ENCODE measurements at regions not wholly inside any gene's neighbourhood (a gene's known extent, or its start where the extent isn't known, plus 50 kb on each side); places are given as distances from the start of the nearest gene placed in this dataset.

DNA sequence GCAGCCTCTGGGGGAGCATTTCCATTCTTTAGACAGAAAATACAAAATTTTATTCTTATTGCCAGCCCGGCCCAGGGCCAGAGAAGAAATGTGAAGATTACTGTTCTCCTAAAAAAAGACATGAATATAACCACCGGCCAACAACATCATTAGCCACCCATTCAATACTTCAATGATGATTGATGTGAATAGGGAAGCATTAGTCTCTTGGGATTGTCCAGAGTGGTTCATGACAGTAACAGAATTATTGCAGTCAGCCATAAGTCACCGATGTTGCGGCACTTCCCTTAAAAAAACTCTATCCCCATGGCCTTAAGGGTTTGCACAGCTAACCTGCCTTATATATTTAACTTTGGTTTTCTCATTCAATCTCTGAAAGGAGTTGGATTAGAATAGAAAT is 418.7 kb downstream of the CENPC start:
- Histone ChIP-seq H3K4me1 (no peaks in the 10 kb centered on the region), H3K36me3 (no peaks in the 10 kb centered on the region), H3K9me3 (no peaks in the 10 kb centered on the region), H3K27me3 (no peaks in the 10 kb centered on the region), H3K4me3 (ENCODE audit: low read depth, low read length) (no peak overlapping the region)
- no peak for DNase-seq
- TF ChIP-seq, protein P1, sequence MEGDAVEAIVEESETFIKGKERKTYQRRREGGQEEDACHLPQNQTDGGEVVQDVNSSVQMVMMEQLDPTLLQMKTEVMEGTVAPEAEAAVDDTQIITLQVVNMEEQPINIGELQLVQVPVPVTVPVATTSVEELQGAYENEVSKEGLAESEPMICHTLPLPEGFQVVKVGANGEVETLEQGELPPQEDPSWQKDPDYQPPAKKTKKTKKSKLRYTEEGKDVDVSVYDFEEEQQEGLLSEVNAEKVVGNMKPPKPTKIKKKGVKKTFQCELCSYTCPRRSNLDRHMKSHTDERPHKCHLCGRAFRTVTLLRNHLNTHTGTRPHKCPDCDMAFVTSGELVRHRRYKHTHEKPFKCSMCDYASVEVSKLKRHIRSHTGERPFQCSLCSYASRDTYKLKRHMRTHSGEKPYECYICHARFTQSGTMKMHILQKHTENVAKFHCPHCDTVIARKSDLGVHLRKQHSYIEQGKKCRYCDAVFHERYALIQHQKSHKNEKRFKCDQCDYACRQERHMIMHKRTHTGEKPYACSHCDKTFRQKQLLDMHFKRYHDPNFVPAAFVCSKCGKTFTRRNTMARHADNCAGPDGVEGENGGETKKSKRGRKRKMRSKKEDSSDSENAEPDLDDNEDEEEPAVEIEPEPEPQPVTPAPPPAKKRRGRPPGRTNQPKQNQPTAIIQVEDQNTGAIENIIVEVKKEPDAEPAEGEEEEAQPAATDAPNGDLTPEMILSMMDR (IDR thresholded peaks at IDR 0.05; ENCODE audit: low read depth, low read length), result no peak

DNA sequence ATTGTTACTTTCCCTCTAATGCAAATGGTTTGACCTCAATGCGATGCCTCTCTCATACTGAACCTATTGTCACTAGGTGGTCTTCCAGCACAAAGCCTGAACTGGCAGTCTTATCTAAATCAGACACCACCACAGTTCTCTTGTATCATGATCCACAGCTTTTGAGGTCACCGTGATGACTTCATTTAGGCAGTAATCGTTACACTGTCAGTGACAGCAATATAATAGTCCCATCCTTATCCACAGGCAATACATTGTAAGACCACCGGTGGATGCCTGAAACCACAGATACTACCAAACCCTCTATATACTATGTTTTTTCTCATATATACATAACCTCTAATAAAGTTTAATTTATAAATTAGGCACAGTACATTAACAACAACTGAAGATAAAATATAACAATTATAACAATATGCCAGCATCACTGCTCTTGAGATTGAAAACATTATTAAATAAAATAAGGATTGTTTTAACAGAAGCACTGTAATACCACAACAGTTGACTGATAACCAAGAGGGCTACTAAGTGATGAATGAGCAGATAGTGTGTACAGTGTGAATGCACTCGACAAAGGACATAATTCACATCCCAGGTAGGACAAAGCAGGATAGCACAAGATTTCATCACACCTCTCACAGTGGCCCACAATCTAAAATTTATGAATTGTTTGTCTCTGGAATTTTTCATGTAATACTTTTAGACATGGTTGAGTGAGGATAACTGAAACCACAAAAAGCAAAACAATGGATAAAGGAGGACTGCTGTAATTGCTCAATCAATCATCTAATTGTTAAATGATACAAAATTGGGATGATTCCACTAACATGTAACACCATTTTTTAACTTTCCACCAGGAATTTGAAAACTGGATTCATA is 419.4 kb downstream of the CENPC start:
- DNase-seq, result no peak
- TF ChIP-seq, protein P1 (IDR thresholded peaks at IDR 0.05; ENCODE audit: low read depth, low read length), result no peak

DNA sequence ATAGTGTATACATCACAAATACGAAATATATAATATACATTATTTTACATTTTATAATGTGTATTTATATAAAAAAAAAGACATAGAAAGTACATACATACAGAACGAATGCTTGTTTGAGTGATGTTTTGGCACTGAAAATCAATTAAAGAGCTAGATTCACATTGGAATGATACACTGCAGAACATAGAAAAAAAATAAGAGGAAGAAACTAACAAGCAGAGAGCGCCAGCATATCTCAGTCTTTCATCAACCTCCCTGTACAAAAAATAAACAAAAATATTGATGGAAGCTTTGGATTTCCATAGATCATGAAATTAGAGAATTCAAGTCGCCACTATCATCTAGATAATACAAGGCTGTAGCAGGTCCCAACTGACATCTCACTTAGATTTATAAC is 420.6 kb downstream of the CENPC start:
- no peak overlapping the region for H3K4me3 ChIP-seq (ENCODE audit: low read depth, low read length)
- no peaks in the 10 kb centered on the region for H3K36me3 ChIP-seq
- no peaks in the 10 kb centered on the region for H3K27me3 ChIP-seq
- TF ChIP-seq, protein P1 (IDR thresholded peaks at IDR 0.05; ENCODE audit: low read depth, low read length), result no peak
- no peaks in the 10 kb centered on the region for H3K9me3 ChIP-seq
- no peak for DNase-seq
- no peaks in the 10 kb centered on the region for H3K4me1 ChIP-seq

More for the DNA sequence above, 419.4 kb downstream of the CENPC start:
- Histone ChIP-seq H3K9me3 (no peaks in the 10 kb centered on the region), H3K27me3 (no peaks in the 10 kb centered on the region), H3K36me3 (no peaks in the 10 kb centered on the region), H3K4me1 (no peaks in the 10 kb centered on the region), H3K4me3 (ENCODE audit: low read depth, low read length) (no peak overlapping the region)

DNA sequence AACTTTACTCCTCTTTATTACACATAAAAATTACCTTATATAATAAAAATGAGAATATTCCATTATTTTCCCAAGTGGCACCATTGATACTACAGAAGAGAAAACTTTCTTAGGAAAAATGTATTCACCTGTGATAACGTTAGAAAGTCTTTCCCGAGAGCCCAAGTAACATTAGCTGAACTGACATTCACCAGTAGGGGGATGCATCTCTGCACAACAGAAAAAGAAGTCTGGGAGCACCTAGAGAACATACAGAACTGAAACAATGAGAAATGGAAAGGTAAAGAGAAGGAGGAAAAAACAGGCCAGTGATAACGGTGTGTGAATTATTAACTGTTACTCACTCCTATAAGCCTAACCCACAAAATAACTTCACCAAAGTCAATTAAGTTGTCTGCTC is 423.3 kb downstream of the CENPC start:
- DNase-seq, result no peak

DNA sequence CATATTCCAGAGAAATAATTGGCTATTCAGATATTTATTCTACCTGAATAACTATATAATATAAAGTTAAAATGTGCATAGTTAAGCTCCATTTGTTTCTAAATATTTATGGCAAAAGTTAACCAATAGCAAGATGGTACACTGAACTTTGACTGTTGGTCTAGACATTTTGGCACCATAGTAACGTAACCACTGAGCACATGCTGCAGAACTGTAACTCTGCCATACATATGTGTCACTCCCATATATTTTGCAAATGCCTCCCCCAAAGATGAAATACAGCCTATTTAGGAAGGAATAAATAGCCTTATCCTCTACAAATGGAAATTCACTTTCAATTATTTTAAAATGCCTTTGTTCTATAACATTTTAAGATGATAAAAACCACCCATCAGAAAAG is 424.9 kb downstream of the CENPC start:
- Histone ChIP-seq H3K4me1 (no peaks in the 10 kb centered on the region), H3K36me3 (no peaks in the 10 kb centered on the region), H3K9me3 (no peaks in the 10 kb centered on the region), H3K27me3 (no peaks in the 10 kb centered on the region), H3K4me3 (ENCODE audit: low read depth, low read length) (no peak overlapping the region)
- no peak for DNase-seq
- TF ChIP-seq, protein P1 (IDR thresholded peaks at IDR 0.05; ENCODE audit: low read depth, low read length), result no peak

More for the DNA sequence above, 423.3 kb downstream of the CENPC start:
- H3K27me3 ChIP-seq, result no peaks in the 10 kb centered on the region
- H3K4me1 ChIP-seq, result no peaks in the 10 kb centered on the region
- no peak overlapping the region for H3K4me3 ChIP-seq (ENCODE audit: low read depth, low read length)
- TF ChIP-seq, protein P1 (IDR thresholded peaks at IDR 0.05; ENCODE audit: low read depth, low read length), result no peak
- no peaks in the 10 kb centered on the region for H3K36me3 ChIP-seq
- H3K9me3 ChIP-seq, result no peaks in the 10 kb centered on the region

DNA sequence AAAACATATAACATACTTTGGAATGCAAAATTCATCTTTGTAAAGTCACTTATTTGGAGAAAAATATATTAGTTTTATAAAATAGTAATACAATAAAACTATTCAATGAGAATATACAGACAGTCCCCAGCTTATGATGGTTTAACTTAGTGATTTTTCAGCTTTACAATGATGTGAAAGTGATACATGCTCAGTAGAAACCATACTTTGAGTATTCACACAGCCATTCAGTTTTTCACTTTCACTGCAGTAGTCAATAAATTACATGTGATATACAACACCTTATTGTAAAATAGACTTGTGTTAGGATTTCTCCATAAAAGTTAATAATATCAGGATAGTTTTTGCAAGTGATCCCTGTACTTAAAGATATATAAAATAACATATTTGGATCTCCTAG is 436.0 kb downstream of the CENPC start:
- H3K4me3 ChIP-seq (ENCODE audit: low read depth, low read length), result no peak overlapping the region
- H3K4me1 ChIP-seq, result no peaks in the 10 kb centered on the region
- TF ChIP-seq, protein P1 (IDR thresholded peaks at IDR 0.05; ENCODE audit: low read depth, low read length), result no peak
- no peaks in the 10 kb centered on the region for H3K27me3 ChIP-seq
- DNase-seq, result no peak
- H3K36me3 ChIP-seq, result no peaks in the 10 kb centered on the region
- H3K9me3 ChIP-seq, result no peaks in the 10 kb centered on the region

All from BE2C (cell line).